ENCODE measurements at regions not wholly inside any gene's neighbourhood (a gene's known extent, or its start where the extent isn't known, plus 50 kb on each side); places are given as distances from the start of the nearest gene placed in this dataset.

DNA sequence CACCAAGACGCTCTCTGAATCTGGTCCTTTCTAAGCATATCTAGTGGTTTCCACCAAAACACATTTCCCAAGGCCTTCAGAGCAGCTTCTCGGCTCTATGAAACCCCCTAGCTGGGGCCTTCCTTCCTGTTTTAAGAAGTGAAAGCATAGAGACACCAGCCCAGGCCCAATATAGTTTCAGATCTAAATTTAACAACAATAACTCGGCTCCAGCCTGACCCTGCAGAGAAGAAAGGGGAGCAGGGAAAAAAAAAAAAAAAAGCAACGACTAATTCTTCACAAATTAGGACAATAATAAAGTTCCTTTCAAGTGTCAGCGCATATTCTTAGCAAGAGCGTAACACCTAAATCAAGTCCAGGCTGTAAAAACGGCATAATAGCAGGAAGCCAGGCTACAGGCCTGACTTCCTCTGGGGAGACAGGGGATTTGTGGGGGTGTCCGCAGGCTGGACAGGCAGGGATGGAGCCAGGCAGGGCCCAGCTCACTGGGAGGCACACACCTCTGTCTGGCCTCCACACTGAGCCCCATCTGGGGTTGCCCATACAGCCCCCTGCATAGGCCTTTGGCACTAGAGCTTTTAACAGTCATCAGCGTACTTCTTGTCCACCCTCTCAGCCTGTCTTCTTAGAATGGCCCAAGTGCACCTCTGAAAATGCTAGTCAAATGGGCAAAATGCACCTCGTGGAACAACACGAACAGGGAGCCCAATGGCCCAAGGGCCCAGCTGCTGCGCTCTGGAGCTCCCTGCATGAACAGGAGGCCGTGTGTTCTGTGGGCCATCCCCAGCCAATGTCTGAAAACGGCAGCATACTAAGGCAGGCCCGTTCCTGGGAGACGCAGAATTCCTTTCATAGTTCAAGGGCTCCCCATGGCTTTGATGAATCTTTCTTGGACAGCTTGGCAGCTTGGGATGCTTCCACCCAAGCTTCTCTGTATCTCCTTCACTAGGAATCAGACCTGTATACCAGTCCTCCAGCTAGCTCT, 772.9 kb downstream of the MED13L start:
- TF ChIP-seq EP300 (IDR thresholded peaks at IDR 0.05; ENCODE audit: borderline replicate concordance) = no peak
- TF ChIP-seq, protein P1, sequence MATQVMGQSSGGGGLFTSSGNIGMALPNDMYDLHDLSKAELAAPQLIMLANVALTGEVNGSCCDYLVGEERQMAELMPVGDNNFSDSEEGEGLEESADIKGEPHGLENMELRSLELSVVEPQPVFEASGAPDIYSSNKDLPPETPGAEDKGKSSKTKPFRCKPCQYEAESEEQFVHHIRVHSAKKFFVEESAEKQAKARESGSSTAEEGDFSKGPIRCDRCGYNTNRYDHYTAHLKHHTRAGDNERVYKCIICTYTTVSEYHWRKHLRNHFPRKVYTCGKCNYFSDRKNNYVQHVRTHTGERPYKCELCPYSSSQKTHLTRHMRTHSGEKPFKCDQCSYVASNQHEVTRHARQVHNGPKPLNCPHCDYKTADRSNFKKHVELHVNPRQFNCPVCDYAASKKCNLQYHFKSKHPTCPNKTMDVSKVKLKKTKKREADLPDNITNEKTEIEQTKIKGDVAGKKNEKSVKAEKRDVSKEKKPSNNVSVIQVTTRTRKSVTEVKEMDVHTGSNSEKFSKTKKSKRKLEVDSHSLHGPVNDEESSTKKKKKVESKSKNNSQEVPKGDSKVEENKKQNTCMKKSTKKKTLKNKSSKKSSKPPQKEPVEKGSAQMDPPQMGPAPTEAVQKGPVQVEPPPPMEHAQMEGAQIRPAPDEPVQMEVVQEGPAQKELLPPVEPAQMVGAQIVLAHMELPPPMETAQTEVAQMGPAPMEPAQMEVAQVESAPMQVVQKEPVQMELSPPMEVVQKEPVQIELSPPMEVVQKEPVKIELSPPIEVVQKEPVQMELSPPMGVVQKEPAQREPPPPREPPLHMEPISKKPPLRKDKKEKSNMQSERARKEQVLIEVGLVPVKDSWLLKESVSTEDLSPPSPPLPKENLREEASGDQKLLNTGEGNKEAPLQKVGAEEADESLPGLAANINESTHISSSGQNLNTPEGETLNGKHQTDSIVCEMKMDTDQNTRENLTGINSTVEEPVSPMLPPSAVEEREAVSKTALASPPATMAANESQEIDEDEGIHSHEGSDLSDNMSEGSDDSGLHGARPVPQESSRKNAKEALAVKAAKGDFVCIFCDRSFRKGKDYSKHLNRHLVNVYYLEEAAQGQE (IDR thresholded peaks at IDR 0.05; ENCODE audit: low read depth) = no peak
- no peak for TF ChIP-seq TCF12 (IDR thresholded peaks at IDR 0.05; ENCODE audit: low read depth)
- no peak for TF ChIP-seq TEAD4 (IDR thresholded peaks at IDR 0.05)
- TF ChIP-seq, protein P2, sequence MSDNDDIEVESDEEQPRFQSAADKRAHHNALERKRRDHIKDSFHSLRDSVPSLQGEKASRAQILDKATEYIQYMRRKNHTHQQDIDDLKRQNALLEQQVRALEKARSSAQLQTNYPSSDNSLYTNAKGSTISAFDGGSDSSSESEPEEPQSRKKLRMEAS (IDR thresholded peaks at IDR 0.05) = no peak
- TF ChIP-seq FOXM1 (IDR thresholded peaks at IDR 0.05; ENCODE audit: borderline replicate concordance, low read depth) = no peak
- TF ChIP-seq CEBPB (IDR thresholded peaks at IDR 0.05) = no peak
- no peak for TF ChIP-seq RAD21 (IDR thresholded peaks at IDR 0.05; ENCODE audit: low read depth)
- TF ChIP-seq, protein P3, sequence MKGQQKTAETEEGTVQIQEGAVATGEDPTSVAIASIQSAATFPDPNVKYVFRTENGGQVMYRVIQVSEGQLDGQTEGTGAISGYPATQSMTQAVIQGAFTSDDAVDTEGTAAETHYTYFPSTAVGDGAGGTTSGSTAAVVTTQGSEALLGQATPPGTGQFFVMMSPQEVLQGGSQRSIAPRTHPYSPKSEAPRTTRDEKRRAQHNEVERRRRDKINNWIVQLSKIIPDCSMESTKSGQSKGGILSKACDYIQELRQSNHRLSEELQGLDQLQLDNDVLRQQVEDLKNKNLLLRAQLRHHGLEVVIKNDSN (IDR thresholded peaks at IDR 0.05) = no peak

DNA sequence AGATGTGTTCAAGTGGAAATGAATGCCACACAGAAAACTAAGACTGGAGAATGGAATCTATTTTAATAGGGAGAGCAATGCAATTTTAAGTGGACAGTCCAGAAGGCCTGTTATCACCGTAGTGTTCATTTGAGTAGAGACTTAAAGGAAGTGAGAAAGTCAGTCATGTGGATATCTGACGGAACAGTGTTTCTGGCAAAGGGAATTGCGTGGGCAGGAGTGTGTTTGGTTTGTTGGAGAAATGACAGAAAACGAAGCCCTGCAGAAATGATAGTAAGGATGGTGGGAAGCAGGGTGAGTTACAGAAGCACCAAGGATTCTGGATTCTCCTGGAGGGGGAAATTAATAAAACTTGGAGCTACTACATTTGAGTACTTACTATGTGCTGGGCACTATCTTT, 776.6 kb downstream of the MED13L start:
- TF ChIP-seq EP300 (IDR thresholded peaks at IDR 0.05; ENCODE audit: borderline replicate concordance) (no peak), TCF12 (IDR thresholded peaks at IDR 0.05; ENCODE audit: low read depth) (no peak), YY1 (IDR thresholded peaks at IDR 0.05; ENCODE audit: low read depth) (no peak), CEBPB (IDR thresholded peaks at IDR 0.05) (no peak), FOXM1 (IDR thresholded peaks at IDR 0.05; ENCODE audit: borderline replicate concordance, low read depth) (no peak), RAD21 (IDR thresholded peaks at IDR 0.05; ENCODE audit: low read depth) (no peak)
- TF ChIP-seq, protein P1 (IDR thresholded peaks at IDR 0.05; ENCODE audit: low read depth) = no peak
- TF ChIP-seq, protein P2 (IDR thresholded peaks at IDR 0.05) = no peak

DNA sequence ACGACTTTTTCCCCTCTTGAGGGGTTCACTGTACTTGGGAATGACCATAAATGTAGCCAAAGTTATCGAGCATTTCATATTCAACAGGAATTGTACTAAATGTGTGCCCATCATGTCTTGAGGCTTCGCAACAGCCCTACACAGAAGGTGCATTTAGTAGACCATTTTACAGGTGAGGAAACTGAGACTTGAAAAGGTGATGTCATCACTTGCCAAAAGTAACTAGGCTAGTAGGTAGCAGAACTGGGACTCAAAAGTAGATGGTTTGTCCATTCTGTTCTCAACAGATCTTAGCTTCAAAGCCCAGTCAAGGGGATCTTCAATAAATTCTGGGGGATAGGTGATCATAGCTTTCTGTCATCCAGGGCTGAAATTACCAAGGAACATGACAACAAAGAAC, 782.2 kb downstream of the MED13L start:
- no peak for TF ChIP-seq EP300 (IDR thresholded peaks at IDR 0.05; ENCODE audit: borderline replicate concordance)
- TF ChIP-seq CREB1 (IDR thresholded peaks at IDR 0.05; ENCODE audit: low read depth) = no peak
- TF ChIP-seq, protein P2 (IDR thresholded peaks at IDR 0.05) = no peak
- no peak for TF ChIP-seq YY1 (IDR thresholded peaks at IDR 0.05; ENCODE audit: low read depth)
- no peak for TF ChIP-seq TAF1 (IDR thresholded peaks at IDR 0.05; ENCODE audit: low read depth)
- no peak for TF ChIP-seq NFIC (IDR thresholded peaks at IDR 0.05)
- TF ChIP-seq ZBTB7A (IDR thresholded peaks at IDR 0.05; ENCODE audit: low read depth) = no peak
- no peak for TF ChIP-seq TEAD4 (IDR thresholded peaks at IDR 0.05)
- TF ChIP-seq, protein P1 (IDR thresholded peaks at IDR 0.05; ENCODE audit: low read depth) = no peak
- no peak for TF ChIP-seq RAD21 (IDR thresholded peaks at IDR 0.05; ENCODE audit: low read depth)
- TF ChIP-seq CEBPB (IDR thresholded peaks at IDR 0.05) = no peak
- TF ChIP-seq EGR1 (IDR thresholded peaks at IDR 0.05) = no peak
- no peak for TF ChIP-seq FOXM1 (IDR thresholded peaks at IDR 0.05; ENCODE audit: borderline replicate concordance, low read depth)

DNA sequence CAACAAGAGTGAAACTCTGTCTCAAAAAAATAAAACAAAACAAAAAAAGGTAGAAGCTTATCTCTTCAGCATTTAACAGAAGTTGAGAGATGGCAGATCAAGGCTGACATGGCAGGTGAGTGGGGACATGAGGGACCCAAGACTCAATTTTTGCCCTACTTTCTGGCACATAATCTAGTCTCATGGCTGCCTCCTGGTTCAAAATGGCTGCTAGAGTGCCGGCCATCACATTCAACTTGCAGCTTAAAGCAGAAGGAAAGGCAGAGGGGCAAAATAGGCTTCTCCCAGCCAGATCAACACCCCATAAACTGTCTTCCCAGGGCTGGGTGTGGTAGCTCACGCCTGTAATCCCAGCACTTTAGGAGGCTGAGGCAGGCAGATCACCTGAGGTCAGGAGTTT, 784.9 kb downstream of the MED13L start:
- no peak for TF ChIP-seq RAD21 (IDR thresholded peaks at IDR 0.05; ENCODE audit: low read depth)
- no peak for TF ChIP-seq CEBPB (IDR thresholded peaks at IDR 0.05)
- no peak for TF ChIP-seq TCF12 (IDR thresholded peaks at IDR 0.05; ENCODE audit: low read depth)
- TF ChIP-seq EP300 (IDR thresholded peaks at IDR 0.05; ENCODE audit: borderline replicate concordance) = no peak
- no peak for TF ChIP-seq TEAD4 (IDR thresholded peaks at IDR 0.05)
- TF ChIP-seq, protein P2 (IDR thresholded peaks at IDR 0.05) = no peak
- TF ChIP-seq TAF1 (IDR thresholded peaks at IDR 0.05; ENCODE audit: low read depth) = no peak
- no peak for TF ChIP-seq CREB1 (IDR thresholded peaks at IDR 0.05; ENCODE audit: low read depth)
- no peak for TF ChIP-seq NFIC (IDR thresholded peaks at IDR 0.05)
- TF ChIP-seq, protein P1 (IDR thresholded peaks at IDR 0.05; ENCODE audit: low read depth) = no peak
- TF ChIP-seq, protein P3 (IDR thresholded peaks at IDR 0.05) = no peak
- TF ChIP-seq EGR1 (IDR thresholded peaks at IDR 0.05) = no peak
- TF ChIP-seq YY1 (IDR thresholded peaks at IDR 0.05; ENCODE audit: low read depth) = no peak
- no peak for TF ChIP-seq ZBTB7A (IDR thresholded peaks at IDR 0.05; ENCODE audit: low read depth)
- no peak for TF ChIP-seq FOXM1 (IDR thresholded peaks at IDR 0.05; ENCODE audit: borderline replicate concordance, low read depth)
